Activated CD8-positive, alpha-beta T cell treated with anti-CD3 and anti-CD28 coated beads for 36 hours (primary cell): ENCODE measurements at regions not wholly inside any gene's neighbourhood (a gene's known extent, or its start where the extent isn't known, plus 50 kb on each side); places are given as distances from the start of the nearest gene placed in this dataset.
A peak's percentile ranks its signal among the peaks of the same experiment; 100 is the strongest.
"Not testable (repeated sequence)": the region's sequence is repeated elsewhere in the genome, so short reads cannot be mapped to it uniquely, and the experiment has no call there.

Source experiments
- ATAC-seq: fragments of 200-7000 bp; cut with Tn5 transposase; one replicate; pipeline ENCODE4 v1.10.0; 2021; ENCODE audit warnings: mild to moderate bottlenecking, moderate library complexity
- CTCF ChIA-PET: fragments of 350-600 bp; sonication (Branson Sonifier 250); formaldehyde crosslinking; loops from one replicate; lab custom pipeline; 2021; ENCODE audit warnings: antibody characterized with exemption; lab: Charles Lee
- POLR2A ChIA-PET: fragments of 350-600 bp; sonication (Branson Sonifier 250); formaldehyde crosslinking; loops from one replicate; lab custom pipeline; 2021; ENCODE audit warnings: antibody characterized with exemption; lab: Charles Lee
- DNase-seq: peaks from one replicate; pipeline ENCODE4 v3.0.0-alpha.2; 2020
- H3K27ac Mint-ChIP-seq: one replicate; pipeline ENCODE4 v1.8.0; 2021; ENCODE audit warnings: mild to moderate bottlenecking, mixed read lengths
- H3K27me3 Mint-ChIP-seq: one replicate; pipeline ENCODE4 v1.8.0; 2021; ENCODE audit warnings: mixed read lengths
- H3K36me3 Mint-ChIP-seq: one replicate; pipeline ENCODE4 v1.8.0; 2021; ENCODE audit warnings: low read depth, mixed read lengths
- H3K4me1 Mint-ChIP-seq: one replicate; pipeline ENCODE4 v1.8.0; 2021; ENCODE audit warnings: low read depth, mixed read lengths
- H3K4me3 Mint-ChIP-seq: one replicate; pipeline ENCODE4 v1.8.0; 2021; ENCODE audit warnings: mild to moderate bottlenecking, moderate library complexity, mixed read lengths
- H3K9me3 Mint-ChIP-seq: one replicate; pipeline ENCODE4 v1.8.0; 2021; ENCODE audit warnings: mixed read lengths
- intact Hi-C: fragments of 100-400 bp; cut with micrococcal nuclease; formaldehyde crosslinking; loops from one replicate; pipeline ENCODE4 v1.10.0; 2022

DNA sequence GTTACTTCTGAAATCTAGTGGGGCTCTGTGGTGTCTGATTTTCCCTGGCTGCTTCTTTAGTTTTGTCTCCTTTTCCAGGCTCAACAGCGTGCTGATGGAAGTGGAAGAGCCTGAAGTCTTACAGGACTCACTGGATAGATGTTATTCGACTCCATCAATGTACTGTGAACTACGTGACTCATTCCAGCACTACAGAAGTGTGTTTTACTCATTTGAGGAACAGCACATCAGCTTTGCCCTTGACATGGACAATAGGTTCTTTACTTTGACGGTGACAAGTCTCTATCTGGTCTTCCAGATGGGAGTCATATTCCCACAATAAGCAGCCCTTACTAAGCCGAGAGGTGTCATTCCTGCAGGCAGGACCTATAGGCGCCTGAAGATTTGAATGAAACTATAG is 51.1 kb downstream of the NBPF8 start:
- H3K9me3 Mint-ChIP-seq, H3K4me1 Mint-ChIP-seq, DNase-seq, H3K36me3 Mint-ChIP-seq, H3K4me3 Mint-ChIP-seq, POLR2A ChIA-PET, CTCF ChIA-PET, H3K27me3 Mint-ChIP-seq, ATAC-seq, H3K27ac Mint-ChIP-seq, intact Hi-C loops: not testable (repeated sequence)

- H3K9me3 Mint-ChIP-seq, POLR2A ChIA-PET, H3K4me3 Mint-ChIP-seq, DNase-seq, intact Hi-C loops, H3K4me1 Mint-ChIP-seq, CTCF ChIA-PET, ATAC-seq, H3K36me3 Mint-ChIP-seq, H3K27me3 Mint-ChIP-seq: not testable (repeated sequence)
- peak overlapping the region; percentile 38 for H3K27ac Mint-ChIP-seq
Measured at GRCh38 chr1:120477663-120478062, 62.8 kb downstream of the NBPF8 start.

DNA sequence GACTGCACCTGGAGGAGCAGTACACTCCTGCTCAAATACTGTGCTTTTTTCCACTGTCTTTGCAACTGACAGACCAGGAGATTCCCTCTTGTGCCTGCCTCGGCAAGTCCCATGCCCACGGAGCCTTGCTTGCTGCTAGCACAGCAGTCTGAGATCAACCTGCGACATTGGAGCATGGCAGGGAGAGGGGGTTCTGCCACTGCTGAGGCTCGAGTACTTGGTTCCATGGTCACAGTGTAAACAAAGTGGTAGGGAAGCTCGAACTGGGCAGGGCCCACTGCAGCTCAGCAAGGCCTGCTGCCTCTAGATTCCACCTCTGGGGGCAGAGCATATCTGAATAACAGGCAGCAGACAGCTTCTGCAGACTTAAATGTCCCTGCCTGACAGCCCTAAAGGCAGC is 63.6 kb downstream of the NBPF8 start:
- H3K9me3 Mint-ChIP-seq, ATAC-seq, POLR2A ChIA-PET, DNase-seq, H3K4me1 Mint-ChIP-seq, H3K27me3 Mint-ChIP-seq, H3K4me3 Mint-ChIP-seq, intact Hi-C loops, CTCF ChIA-PET, H3K27ac Mint-ChIP-seq: not testable (repeated sequence)
- H3K36me3 Mint-ChIP-seq: peaks cover 11% of the 10 kb centered on the region

DNA sequence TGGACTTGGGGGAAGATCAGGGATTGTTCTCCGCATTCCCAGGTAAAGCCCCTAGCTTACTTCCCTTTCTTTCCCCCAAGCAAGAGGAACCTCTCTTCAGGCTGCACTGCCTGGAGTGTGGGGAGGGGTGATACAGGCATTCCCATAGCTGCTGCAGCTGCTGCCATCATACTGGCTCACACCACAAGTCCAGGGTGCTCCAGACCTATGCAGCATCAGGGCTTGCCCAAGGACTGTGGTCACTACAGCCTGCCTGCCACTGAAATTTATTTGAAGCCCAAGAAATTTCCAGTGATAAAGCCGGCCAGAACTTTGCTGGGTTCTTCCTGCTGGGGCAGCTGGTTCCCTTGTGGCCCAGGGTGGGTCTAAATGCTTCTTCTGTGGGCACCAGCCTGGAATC is 72.7 kb downstream of the NBPF8 start:
- H3K27ac Mint-ChIP-seq, POLR2A ChIA-PET, CTCF ChIA-PET, ATAC-seq, intact Hi-C loops, H3K9me3 Mint-ChIP-seq, DNase-seq, H3K4me3 Mint-ChIP-seq, H3K27me3 Mint-ChIP-seq, H3K4me1 Mint-ChIP-seq: not testable (repeated sequence)
- peaks cover 13% of the 10 kb centered on the region for H3K36me3 Mint-ChIP-seq

- ATAC-seq, POLR2A ChIA-PET, H3K4me1 Mint-ChIP-seq, H3K9me3 Mint-ChIP-seq, CTCF ChIA-PET, DNase-seq, H3K36me3 Mint-ChIP-seq, H3K27ac Mint-ChIP-seq, H3K4me3 Mint-ChIP-seq, intact Hi-C loops, H3K27me3 Mint-ChIP-seq: not testable (repeated sequence)
Measured at GRCh38 chr1:120489217-120489616, 74.4 kb downstream of the NBPF8 start.

DNA sequence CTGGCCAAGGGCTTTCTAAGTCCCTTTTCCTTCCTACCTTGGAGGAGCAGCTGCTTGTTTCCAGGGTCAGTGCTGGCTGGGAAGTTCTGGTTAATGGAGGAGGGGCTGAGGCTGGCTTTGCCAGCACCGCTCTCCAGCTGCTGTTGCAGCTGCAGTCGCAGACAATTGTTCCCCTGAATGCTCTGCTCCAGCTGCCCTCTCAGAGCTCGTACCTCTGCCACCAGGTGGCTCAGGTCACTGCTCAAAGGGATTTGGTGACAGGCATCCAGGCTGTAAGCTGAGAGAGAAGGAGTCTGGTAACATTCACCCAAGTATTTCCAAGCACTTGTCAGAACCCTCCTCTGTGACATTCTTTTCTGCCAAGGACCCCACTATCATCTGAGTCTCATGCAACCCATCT is 82.3 kb downstream of the NBPF8 start:
- intact Hi-C loops, H3K27ac Mint-ChIP-seq, H3K36me3 Mint-ChIP-seq, H3K4me1 Mint-ChIP-seq, H3K9me3 Mint-ChIP-seq, DNase-seq, ATAC-seq, CTCF ChIA-PET, POLR2A ChIA-PET, H3K4me3 Mint-ChIP-seq, H3K27me3 Mint-ChIP-seq: not testable (repeated sequence)

GRCh38 chr1:120503284-120503683 is 88.4 kb downstream of the NBPF8 start:
- POLR2A ChIA-PET, H3K27me3 Mint-ChIP-seq, CTCF ChIA-PET, H3K9me3 Mint-ChIP-seq, ATAC-seq, DNase-seq, H3K36me3 Mint-ChIP-seq, H3K27ac Mint-ChIP-seq, intact Hi-C loops, H3K4me1 Mint-ChIP-seq, H3K4me3 Mint-ChIP-seq: not testable (repeated sequence)

DNA sequence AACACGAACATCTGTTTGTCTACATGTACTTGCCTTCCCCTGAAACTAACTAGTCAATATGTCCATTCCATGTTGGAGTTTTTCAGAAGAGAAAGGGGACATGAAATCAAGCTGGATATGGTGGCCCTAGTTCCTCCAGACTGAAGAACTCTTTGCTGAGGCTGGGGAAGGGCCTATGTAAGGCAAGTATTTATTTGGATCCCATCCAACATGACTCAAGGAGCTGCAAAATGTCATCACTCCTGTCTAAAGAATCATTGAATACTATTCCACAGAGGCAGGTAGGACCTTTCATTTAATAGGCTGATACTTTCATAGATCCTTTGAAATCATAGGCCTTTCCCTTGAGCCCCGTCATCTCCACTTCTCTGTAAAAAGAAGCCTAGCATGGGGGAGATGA is 91.5 kb downstream of the NBPF8 start:
- DNase-seq, H3K4me1 Mint-ChIP-seq, H3K4me3 Mint-ChIP-seq, H3K9me3 Mint-ChIP-seq, H3K27me3 Mint-ChIP-seq, CTCF ChIA-PET, intact Hi-C loops, ATAC-seq, H3K27ac Mint-ChIP-seq, POLR2A ChIA-PET, H3K36me3 Mint-ChIP-seq: not testable (repeated sequence)

GRCh38 chr1:120508351-120508750 is 93.5 kb downstream of the NBPF8 start:
- H3K27ac Mint-ChIP-seq, ATAC-seq, POLR2A ChIA-PET, DNase-seq, CTCF ChIA-PET, H3K36me3 Mint-ChIP-seq, H3K27me3 Mint-ChIP-seq, intact Hi-C loops, H3K9me3 Mint-ChIP-seq, H3K4me1 Mint-ChIP-seq, H3K4me3 Mint-ChIP-seq: not testable (repeated sequence)

- ATAC-seq, POLR2A ChIA-PET, DNase-seq, H3K27me3 Mint-ChIP-seq, CTCF ChIA-PET, H3K36me3 Mint-ChIP-seq, H3K9me3 Mint-ChIP-seq, H3K27ac Mint-ChIP-seq, H3K4me3 Mint-ChIP-seq, intact Hi-C loops, H3K4me1 Mint-ChIP-seq: not testable (repeated sequence)
Measured at GRCh38 chr1:120509258-120509657, 94.4 kb downstream of the NBPF8 start.

- H3K27me3 Mint-ChIP-seq, POLR2A ChIA-PET, DNase-seq, CTCF ChIA-PET, H3K36me3 Mint-ChIP-seq, intact Hi-C loops, H3K4me3 Mint-ChIP-seq, H3K27ac Mint-ChIP-seq, ATAC-seq, H3K9me3 Mint-ChIP-seq, H3K4me1 Mint-ChIP-seq: not testable (repeated sequence)
Measured at GRCh38 chr1:120513099-120513498, 98.3 kb downstream of the NBPF8 start.

DNA sequence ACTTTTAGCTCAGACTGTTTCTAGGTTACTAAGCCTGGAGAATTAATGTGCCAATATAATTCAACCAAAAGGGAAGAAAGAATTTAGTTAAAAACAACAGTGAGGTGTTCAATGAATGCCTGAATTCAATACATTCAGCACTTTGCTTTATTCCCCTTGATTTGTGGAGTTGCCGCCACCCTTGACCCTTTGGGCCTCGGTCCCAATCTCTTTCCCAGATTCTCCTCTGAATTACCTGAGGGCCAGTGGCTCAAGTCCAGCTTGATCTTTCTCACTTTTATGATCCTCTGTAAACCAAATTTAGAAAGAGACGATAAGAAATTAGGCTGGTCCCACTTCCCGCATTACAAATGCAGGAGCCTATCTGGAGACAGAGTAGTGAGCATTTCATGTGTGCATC is 98.7 kb downstream of the NBPF8 start:
- H3K4me1 Mint-ChIP-seq, POLR2A ChIA-PET, H3K9me3 Mint-ChIP-seq, H3K27me3 Mint-ChIP-seq, intact Hi-C loops, H3K4me3 Mint-ChIP-seq, H3K36me3 Mint-ChIP-seq, CTCF ChIA-PET, DNase-seq, ATAC-seq, H3K27ac Mint-ChIP-seq: not testable (repeated sequence)

DNA sequence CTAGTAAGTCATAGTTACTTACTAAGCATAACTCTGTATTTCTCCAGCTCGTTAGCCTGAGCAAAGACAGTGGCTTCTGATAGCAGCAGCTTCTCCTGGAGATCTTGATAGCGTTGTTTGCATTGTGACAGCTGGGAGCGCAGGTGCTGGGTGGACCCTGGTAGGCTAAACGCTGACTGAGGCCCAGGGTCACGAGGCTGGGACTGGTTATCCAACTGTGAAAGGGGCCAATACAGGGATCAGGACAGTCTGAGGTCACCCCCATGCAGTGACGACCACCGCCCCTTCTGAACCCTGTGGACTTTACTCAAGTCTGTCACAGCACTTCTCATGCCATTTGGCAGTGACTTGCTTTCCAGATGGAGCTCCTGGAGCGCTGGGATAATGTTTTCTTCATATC is 104.4 kb downstream of the NBPF8 start:
- H3K9me3 Mint-ChIP-seq, intact Hi-C loops, H3K27me3 Mint-ChIP-seq, POLR2A ChIA-PET, H3K4me1 Mint-ChIP-seq, CTCF ChIA-PET, H3K36me3 Mint-ChIP-seq, H3K4me3 Mint-ChIP-seq, ATAC-seq, H3K27ac Mint-ChIP-seq, DNase-seq: not testable (repeated sequence)
